GM21447 (cell line): ENCODE measurements at regions not wholly inside any gene's neighbourhood (a gene's known extent, or its start where the extent isn't known, plus 50 kb on each side); places are given as distances from the start of the nearest gene placed in this dataset.
"Not testable (repeated sequence)": the region's sequence is repeated elsewhere in the genome, so short reads cannot be mapped to it uniquely, and the experiment has no call there.

Experiments used
- ATAC-seq: cut with Tn5 transposase; IDR thresholded peaks from one replicate; pipeline ENCODE4 v1.9.1; 2021; ENCODE audit not compliant: unreplicated experiment

DNA sequence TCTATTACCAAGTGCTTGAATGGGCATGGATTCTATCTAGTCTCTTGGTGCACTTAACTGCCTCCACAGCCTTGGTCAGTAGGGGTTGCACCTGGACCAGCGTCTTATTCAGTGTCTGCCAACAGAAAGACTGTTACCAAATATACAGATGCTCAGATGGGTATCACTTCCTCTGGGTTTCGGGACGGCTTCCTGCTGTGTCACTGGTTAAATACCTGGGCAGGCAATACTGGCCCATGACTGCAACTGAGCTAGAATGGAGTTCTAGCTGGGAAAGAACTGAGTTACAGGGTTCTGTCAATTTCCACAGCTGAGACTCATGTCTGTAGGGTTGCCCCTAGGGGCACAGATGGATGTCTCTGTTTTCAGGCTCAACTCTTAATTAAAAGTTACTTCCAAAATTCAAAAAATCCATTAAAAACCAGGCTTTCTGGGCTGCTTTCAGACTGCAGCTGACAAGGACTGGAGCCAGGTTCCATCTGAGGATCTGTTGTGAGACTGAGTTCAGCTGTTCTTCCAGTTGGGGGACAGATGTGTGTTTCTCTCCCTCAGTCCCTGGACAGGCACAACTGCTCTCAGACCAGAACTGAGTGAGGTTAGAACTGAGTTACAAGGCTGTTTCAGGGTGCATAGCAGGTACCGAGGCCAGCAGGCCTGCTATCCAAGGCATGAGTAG, 789.6 kb upstream of the SLC8A1 start:
- no peak for ATAC-seq

DNA sequence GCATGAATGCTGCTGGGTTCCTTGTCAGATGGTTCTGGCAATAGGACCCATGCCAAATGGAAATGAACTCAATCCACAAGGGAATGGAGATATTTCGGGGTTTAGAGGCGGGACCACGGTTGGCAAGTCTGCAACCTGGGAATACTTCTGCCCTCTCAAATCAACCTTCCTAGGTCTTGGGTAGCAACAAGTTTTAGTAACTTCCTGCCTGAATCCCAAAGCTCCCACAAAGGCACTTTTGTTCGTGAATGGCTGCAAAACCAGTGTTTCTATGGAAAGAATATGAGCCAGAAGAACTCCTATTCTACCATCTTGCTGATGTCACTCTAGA, 790.1 kb upstream of the SLC8A1 start:
- ATAC-seq, result no peak

DNA sequence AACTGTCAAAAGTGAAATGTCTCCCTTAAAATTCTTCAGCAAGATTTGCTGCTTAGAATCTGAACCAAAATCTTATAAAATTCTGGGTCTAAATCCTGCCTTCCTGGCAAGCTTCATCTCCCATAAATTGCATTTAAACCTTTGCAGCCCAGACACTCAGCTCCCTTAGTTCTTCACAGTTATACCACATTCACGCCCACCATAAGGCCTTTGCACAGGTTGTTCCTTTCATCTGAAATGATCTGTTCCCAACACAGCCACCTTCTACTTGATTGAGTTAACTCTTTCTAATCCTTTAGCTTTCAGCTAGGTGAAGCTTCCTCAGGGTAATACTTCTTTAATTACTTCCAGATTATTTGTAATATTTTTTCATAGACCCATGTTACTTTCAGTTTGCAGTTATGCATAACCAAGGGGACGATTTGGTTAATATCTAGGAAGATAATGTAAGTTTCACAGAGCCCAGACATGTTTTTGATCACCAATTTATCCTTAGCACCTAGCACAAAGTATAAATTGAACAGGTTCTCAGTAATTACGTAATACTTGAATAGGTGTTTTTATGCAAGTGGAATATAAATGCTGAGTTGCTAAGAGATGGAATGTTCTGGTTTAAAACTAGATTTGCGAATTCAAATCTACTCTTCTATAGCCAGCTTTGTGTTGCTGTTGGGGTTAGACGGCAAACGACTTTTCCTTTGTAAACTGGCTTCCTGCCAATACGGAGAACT, 779.7 kb upstream of the PKDCC start:
- ATAC-seq, result no peak

DNA sequence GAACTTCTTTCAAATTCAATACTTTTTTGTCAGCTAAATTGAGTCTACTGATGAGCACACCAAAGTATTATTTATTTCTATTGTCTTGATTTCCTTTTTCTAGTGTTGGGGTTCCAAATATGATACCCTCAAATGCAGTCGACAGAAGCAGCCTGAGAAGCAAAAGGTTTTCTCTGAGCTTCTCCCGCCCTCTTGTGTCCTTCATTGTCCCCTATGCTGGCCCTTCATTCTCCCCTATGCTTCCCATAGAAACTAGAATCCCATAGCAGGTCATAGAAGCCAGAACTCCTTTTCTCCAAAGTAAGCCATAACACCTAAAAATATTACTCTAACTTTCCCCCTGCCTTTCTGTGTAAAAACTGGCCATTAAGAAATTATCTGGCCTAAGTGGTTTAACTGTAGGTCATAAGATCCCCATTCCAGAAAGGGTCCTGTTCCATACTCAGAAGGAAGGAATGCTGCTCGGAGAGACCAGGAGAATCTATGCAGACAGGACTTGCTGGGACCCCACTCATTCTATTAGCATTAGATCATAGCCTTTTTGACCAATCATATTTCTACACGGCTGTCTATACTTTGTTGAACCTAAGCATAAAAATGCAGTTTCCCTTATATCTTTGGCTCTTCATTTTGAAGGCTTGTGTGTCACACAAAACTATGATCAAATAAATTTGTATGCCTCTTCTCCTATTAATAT, 764.6 kb upstream of the PKDCC start:
- ATAC-seq, result no peak

DNA sequence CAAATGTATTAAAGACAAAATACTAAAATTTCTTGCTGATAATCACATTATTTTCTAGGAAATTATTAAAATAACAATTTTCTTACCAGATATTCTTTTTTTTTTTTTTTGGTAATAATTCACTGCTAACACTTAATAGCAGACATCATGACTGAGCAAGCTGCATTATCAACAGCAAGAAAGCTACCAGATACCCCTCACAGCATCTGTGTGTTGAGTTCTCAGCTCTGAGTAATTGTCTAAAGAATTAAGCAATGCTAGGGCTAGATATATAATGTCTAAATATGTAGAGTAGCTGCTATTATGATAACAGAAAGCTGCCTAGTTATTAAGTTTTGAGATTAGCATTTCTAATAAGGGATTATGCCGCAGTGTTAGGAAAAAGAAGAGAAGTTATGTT, 754.3 kb upstream of the PKDCC start:
- no peak for ATAC-seq

DNA sequence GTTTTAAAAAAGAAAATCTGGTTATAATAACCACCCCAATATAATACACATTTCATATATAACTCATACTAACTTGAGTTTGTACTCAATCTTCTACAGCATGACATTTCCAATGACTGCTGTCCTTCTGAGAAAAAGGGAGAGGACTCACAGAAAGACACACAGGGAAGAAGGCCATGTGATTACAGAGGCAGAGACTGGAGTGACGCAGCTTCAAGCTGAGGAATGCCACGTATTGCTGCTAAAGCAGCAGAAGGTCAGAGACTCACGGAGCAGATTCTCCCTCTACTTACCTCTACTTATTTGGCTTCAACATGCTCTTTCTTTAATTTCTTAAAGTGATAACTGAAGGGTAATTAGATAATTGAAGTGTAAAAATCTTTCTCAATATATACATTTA, 753.5 kb upstream of the PKDCC start:
- ATAC-seq, result no peak

DNA sequence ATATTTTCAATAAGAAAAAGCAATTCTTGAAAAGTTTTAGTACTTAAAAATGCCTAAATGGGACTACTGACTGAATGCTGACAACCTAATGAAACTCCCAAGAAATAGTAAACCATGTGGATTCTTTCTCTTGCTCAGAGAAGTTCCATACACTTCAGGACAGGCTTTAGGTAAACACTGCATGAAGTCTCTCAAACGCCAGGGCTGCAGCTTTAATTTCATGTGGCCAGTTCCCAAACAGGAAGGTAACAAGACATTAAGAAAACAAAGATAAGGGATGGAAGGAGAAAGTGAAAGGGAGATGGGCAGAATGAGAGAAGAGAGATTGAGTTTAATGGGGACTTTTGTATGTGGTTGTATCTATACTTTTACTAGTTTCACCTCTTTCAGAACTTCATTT, 734.7 kb upstream of the PKDCC start:
- no peak for ATAC-seq

DNA sequence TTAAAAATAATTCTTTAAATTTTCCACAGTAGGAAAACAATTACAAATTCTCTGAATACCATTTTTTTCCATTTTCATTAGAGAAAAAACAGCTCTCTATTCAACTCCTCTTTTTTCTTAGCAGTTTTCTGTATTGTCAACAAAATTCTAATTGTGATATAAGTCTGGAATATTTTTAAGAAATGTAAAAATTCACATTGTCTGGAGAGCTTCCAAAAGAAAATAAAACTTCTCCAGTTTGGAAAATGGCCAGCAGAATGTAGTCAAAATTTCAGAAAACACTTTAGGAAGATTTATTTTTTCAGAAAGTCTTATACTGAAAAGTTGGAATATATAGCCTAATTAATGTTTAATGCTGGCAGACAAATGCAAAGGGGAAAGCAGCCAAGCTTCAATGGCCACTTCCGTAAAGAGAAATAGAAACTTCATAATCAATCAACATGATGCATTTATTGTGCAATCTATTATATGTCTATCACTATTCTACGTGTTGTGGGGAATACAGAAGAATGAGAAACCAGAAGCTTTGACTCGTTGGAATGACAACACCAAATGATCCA, 733.2 kb upstream of the PKDCC start:
- ATAC-seq, result no peak

DNA sequence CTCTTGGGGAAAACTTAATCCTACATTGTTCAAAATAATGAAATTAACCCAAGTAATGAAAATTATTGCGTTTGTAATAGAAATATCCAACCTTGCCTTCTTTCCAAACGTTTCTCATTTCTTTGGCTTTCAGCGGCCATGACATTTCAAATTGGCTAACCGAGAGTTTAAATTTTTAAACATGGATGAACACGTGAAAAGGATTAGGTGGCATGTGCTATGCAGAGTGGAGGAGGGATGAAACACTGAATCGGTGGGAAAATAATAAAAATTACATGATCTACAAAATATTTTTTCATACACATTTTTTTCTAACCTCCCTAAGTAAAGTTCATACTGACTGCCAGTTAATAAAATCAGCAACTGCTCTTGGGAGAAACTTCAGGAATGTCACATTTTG, 728.4 kb upstream of the PKDCC start:
- ATAC-seq, result no peak

DNA sequence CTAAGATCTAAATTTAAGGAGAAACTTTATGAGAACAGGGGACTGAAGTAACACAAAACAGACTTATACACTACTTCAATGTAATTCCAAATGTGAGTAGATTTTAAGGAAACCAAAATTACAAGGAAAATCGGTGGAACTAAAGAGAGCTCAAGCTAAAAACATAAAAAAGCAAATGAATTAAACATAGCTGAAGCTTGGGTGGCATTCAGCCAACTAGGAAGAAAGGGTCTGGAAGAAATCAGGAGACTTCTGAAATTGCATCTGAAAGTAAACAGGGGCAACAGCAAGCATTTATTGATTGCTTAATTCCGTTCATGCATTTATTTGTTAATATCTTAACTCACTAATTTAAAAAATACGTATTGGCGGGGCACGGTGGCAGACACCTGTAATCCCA, 727.3 kb upstream of the PKDCC start:
- no peak for ATAC-seq

DNA sequence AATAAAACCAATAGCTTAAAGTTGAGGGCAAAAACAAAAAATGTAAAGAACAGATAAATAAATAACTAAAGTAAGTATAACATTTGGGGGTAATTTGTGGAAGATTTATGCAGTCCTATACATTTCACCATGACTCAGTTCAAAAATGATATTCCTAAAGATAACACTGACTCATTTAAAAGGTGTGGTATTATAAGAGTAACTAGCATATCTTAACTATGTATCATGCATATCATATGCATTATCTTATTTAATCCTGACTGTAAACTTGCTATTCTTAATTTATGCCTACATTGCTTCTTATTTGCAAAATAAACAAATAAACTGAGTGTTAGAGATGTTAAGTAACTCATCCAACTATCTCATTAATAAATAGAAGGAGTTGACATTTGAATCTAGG, 726.5 kb upstream of the PKDCC start:
- ATAC-seq, result no peak

DNA sequence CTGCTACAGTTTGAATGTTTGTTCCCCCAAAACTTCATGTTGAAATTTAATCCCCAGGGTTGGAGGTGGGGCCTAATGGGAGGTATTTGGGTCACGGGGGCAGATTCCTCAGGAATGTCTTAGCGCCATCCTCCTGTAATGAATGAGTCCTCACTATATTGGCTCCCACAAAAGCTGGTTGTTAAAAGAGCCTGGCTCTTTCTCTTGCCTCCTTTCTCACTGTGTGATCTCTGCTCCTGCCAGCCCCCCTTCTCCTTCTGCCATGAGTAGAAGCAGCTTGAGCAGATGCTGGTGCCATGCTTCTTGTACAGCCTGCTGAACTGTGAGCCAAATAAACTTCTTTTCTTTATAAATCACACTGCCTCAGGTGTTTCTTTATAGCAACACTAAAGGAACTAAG, 721.0 kb upstream of the PKDCC start:
- no peak for ATAC-seq

DNA sequence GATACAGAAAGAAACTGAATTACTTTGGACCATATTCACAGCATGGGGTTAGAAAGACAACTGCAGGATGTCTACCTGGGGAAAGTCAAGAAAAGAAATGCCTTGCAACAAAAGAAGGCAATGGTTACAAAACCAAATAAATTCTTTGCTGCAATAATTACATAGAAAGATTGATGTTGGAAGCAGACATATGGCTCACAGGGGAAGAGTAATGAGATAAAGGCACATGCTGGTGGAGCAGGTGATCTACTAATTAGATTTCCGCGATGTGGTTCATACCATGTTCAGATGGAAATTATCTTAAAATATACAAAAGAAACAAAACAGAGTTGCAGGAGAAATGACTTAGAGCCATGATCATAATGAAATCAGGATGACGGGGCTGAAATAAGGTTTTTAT, 718.8 kb upstream of the PKDCC start:
- ATAC-seq, result no peak

DNA sequence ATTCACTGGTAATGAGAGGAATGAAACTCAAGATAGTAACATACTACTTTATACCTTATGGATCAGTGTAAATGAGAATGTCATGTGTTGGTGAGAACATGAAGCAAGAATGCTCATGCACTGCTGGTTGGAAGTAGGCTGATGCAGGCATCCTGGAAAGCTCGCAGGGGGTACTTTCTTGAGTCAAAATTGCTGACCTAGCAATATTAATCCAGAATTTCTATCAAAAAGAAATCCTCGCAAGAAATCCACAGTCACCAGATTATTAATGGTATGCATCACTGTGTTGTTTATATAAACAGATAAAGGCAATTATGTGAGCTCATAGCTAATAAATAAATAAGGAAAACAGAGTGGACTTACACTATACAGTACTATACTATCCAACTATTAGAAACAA, 713.7 kb upstream of the PKDCC start:
- no peak for ATAC-seq

DNA sequence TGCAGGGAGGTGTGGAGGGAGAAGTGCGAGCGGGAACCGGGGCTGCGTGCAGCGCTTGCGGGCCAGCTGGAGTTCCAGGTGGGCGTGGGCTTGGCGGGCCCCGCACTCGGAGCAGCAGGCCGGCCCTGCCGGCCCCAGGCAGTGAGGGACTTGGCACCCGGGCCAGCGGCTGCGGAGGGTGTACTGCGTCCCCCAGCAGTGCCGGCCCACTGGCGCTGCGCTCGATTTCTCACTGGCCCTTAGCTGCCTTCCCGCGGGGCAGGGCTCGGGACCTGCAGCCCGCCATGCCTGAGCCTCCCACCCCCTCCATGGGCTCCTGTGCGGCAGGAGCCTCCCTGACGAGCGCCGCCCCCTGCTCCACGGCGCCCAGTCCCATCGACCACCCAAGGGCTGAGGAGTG, 712.2 kb upstream of the PKDCC start:
- not testable (repeated sequence) for ATAC-seq

DNA sequence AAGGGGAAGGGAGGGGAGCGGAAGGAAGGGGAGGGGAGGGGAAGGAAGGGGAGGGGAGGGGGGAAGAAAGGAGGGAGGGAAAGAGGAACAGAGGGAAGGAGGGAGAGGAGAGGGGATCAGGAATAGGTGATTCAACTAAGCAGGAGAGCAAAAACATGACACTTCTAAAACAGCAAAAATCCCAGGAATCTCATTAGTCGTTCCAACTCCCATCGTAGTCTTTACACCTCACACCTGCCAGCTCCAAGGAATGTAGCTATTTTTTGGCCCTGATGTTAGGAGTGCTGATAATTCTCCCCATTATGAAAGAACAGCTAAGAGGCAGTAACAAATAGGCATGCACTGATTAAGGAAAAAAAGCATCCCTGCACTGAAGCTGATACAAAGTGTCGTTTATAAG, 709.9 kb upstream of the PKDCC start:
- no peak for ATAC-seq

DNA sequence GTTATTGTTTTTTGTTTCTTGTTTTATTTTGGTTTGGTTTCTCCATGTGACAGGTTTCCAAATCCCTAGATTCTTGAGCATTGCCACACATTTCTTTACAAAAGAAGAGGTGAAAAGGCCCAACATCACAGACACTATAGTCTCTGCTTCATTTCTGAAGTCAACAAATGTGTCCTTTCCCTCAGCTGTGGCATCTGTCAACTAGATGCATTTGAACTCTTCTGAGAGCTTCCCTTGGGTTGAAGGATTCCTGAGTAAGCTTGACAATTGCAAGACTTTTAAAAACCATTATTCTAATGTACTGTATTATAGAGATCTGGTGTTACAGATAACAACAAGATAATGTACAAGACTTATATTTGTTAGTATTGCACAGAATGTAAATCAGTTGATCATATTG, 703.3 kb upstream of the PKDCC start:
- ATAC-seq, result no peak

DNA sequence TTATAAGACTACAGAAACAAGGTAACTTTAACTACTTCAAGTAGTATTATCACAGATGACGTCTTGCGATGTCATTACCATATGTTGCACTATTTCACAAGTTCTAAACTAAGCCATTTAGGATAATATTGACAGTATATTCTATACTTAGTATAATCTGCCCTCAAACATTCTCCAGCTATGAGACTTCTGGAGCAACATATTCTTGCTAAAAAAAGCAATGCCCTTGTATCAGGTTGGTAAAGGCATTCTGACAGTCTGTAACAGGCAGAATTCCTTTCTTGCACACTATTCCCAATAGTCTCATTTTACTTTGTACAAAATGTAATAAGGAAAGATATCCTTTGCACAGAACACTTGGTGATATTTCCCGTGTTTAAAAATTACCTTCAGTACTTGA, 694.8 kb upstream of the PKDCC start:
- no peak for ATAC-seq

DNA sequence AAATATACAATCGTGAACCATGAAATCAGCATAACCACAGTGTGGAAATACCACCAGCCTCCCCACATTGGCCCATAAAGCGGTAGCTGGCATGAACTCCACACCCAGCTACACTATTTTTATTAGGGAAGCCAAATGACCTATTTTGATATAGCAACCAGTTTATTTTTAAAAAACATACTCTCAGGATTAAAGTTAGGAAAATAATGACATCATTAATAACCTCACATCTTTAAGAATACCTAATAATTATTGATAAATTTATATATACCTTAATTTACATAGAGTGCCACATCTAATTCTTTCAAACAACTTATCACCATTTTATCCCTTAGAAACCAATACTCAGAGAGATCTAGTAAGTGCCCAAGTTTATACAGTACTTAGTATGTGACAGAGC, 692.0 kb upstream of the PKDCC start:
- ATAC-seq, result no peak

DNA sequence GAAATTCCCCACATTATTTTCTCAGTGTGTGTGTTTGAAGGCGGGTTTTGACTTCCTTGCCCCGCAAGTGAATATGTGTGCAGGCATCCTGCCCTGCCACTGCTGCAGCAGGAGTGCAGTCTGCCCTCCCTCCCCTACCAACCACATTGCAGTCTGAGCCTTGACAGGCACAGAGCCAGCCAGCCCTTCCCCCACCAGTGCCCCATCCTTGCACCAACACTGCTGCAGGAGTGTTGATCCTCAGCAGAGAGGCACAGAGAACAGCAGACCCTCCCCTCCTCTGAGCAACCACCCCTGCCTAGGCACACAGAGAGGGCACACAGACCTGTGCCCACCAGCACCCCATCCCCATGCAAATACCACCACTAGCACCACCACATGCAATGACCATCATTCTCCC, 683.0 kb upstream of the PKDCC start:
- ATAC-seq, result no peak

DNA sequence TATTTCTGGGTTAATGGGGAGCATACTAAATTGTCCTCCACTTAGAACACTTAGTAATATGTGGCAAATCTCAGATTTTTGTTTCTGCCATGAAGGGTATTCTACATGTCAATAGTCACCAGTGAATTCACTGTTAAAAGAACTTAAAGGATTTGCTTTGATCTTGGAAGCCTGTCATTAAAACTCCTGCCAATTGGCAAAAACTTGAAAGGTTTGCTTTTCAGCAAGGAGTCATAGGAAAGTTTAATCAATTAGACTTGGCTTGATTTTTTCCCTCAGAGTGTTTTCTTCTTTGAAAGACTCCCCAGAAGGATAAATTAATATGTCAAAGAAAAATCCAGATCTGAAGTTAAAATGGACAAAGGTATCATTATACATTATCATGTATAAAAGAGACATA, 671.9 kb upstream of the PKDCC start:
- no peak for ATAC-seq

DNA sequence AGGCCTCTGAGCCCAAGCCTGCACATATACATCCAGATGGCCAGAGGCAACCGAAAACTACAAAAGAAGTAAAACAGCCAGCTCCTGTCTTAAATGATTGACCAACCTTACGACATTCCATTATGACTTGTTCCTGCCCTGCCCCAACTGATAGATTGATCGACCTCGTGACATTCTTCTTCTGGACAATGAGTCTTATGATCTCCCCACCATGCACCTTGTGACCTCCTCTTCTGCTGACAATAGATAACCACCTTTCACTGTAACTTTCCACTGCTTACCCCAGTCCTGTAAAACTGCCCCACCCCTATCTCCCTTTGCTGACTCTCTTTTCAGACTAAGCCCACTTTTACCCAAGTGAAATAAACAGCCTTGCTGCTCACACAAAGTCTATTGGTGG, 670.0 kb upstream of the PKDCC start:
- no peak for ATAC-seq
